ENCODE measurements at regions not wholly inside any gene's neighbourhood (a gene's known extent, or its start where the extent isn't known, plus 50 kb on each side); places are given as distances from the start of the nearest gene placed in this dataset.
"Not testable (repeated sequence)": the region's sequence is repeated elsewhere in the genome, so short reads cannot be mapped to it uniquely, and the experiment has no call there.

- DNase-seq (ENCODE audit: low read depth in 2 of 2): no peak
Observed at GRCh38 chr3:35389907-35390306, 249.4 kb upstream of the ARPP21 start.

- DNase-seq (ENCODE audit: low read depth in 2 of 2): no peak
Observed at GRCh38 chr3:35392187-35392586, 247.1 kb upstream of the ARPP21 start.

GRCh38 chr3:35393901-35394799 lies 245.2 kb upstream of the ARPP21 start:
- no peak for DNase-seq (ENCODE audit: low read depth in 2 of 2)

- DNase-seq (ENCODE audit: low read depth in 2 of 2): no peak
Observed at GRCh38 chr3:35394905-35395304, 244.4 kb upstream of the ARPP21 start.

GRCh38 chr3:35401671-35402070 lies 237.7 kb upstream of the ARPP21 start:
- DNase-seq (ENCODE audit: low read depth in 2 of 2): no peak

- DNase-seq (ENCODE audit: low read depth in 2 of 2): no peak
Observed at GRCh38 chr3:35404571-35404970, 234.8 kb upstream of the ARPP21 start.

GRCh38 chr3:35408882-35409281 lies 230.4 kb upstream of the ARPP21 start:
- DNase-seq (ENCODE audit: low read depth in 2 of 2): no peak

- DNase-seq (ENCODE audit: low read depth in 2 of 2): no peak
Observed at GRCh38 chr3:35409991-35410390, 229.3 kb upstream of the ARPP21 start.

- no peak for DNase-seq (ENCODE audit: low read depth in 2 of 2)
Observed at GRCh38 chr3:35413483-35413882, 225.8 kb upstream of the ARPP21 start.

- DNase-seq (ENCODE audit: low read depth in 2 of 2): no peak
Observed at GRCh38 chr3:35417080-35417479, 222.2 kb upstream of the ARPP21 start.

- DNase-seq (ENCODE audit: low read depth in 2 of 2): no peak
Observed at GRCh38 chr3:35422101-35422500, 217.2 kb upstream of the ARPP21 start.

GRCh38 chr3:35422836-35423601 lies 216.3 kb upstream of the ARPP21 start:
- no peak for DNase-seq (ENCODE audit: low read depth in 2 of 2)

GRCh38 chr3:35426366-35426958 lies 212.9 kb upstream of the ARPP21 start:
- no peak for DNase-seq (ENCODE audit: low read depth in 2 of 2)

- DNase-seq (ENCODE audit: low read depth in 2 of 2): no peak
Observed at GRCh38 chr3:35437381-35437780, 201.9 kb upstream of the ARPP21 start.

GRCh38 chr3:35438101-35438500 lies 201.2 kb upstream of the ARPP21 start:
- no peak for DNase-seq (ENCODE audit: low read depth in 2 of 2)

GRCh38 chr3:35439663-35440062 lies 199.7 kb upstream of the ARPP21 start:
- DNase-seq (ENCODE audit: low read depth in 2 of 2): no peak

GRCh38 chr3:35440826-35441225 lies 198.5 kb upstream of the ARPP21 start:
- no peak for DNase-seq (ENCODE audit: low read depth in 2 of 2)

GRCh38 chr3:35446896-35447295 lies 192.4 kb upstream of the ARPP21 start:
- no peak for DNase-seq (ENCODE audit: low read depth in 2 of 2)

GRCh38 chr3:35448121-35448520 lies 191.2 kb upstream of the ARPP21 start:
- no peak for DNase-seq (ENCODE audit: low read depth in 2 of 2)

GRCh38 chr3:35448681-35449080 lies 190.6 kb upstream of the ARPP21 start:
- no peak for DNase-seq (ENCODE audit: low read depth in 2 of 2)

GRCh38 chr3:35454819-35455218 lies 184.5 kb upstream of the ARPP21 start:
- not testable (repeated sequence) for DNase-seq (ENCODE audit: low read depth in 2 of 2)

- no peak for DNase-seq (ENCODE audit: low read depth in 2 of 2)
Observed at GRCh38 chr3:35473956-35474355, 165.4 kb upstream of the ARPP21 start.

- not testable (repeated sequence) for DNase-seq (ENCODE audit: low read depth in 2 of 2)
Observed at GRCh38 chr3:35482566-35482965, 156.8 kb upstream of the ARPP21 start.

All from activated CD8-positive, alpha-beta memory T cell treated with anti-CD3 and anti-CD28 coated beads for 4 hours (primary cell).